Vagina (tissue), 2 donors: ENCODE measurements at regions not wholly inside any gene's neighbourhood (a gene's known extent, or its start where the extent isn't known, plus 50 kb on each side); places are given as distances from the start of the nearest gene placed in this dataset.

Experiments
- DNase-seq, 2 donors: peaks; one replicate each; pipeline ENCODE4 v3.0.0-alpha.2; 2017; ENCODE audit errors: extremely low spot score in 2 of 2
- H3K27ac ChIP-seq: fragments of 200-600 bp; sonication (generic); one replicate; pipeline ENCODE4 v1.5.1; 2019
- H3K27me3 ChIP-seq: fragments of 200-600 bp; sonication (generic); one replicate; pipeline ENCODE4 v1.5.1; 2019
- H3K36me3 ChIP-seq, 2 donors: fragments of 200-600 bp; sonication (generic); one replicate each; pipeline ENCODE4 v1.5.1; 2017 to 2019
- H3K4me1 ChIP-seq: fragments of 200-600 bp; sonication (generic); one replicate; pipeline ENCODE4 v1.5.1; 2019
- H3K4me3 ChIP-seq, 2 donors: fragments of 200-600 bp; sonication (generic); 1 replicate in 1 of 2; 2 replicates in 1 of 2; pipeline ENCODE4 v1.5.1; 2016 to 2019
- H3K9me3 ChIP-seq: fragments of 200-600 bp; sonication (generic); one replicate; pipeline ENCODE4 v1.5.1; 2019
- POLR2A ChIP-seq, 2 donors: fragments of 450-650 bp; IDR thresholded peaks; one replicate each; pipeline ENCODE4 v1.6.1; 2017; ENCODE audit warnings: antibody characterized with exemption in 2 of 2, mild to moderate bottlenecking in 2 of 2, moderate library complexity in 2 of 2
- POLR2AphosphoS5 ChIP-seq, 2 donors: sonication (generic); formaldehyde crosslinking; IDR thresholded peaks; one replicate each; pipeline ENCODE4 v1.9.0; 2017; ENCODE audit warnings: antibody characterized with exemption in 2 of 2, mild to moderate bottlenecking in 2 of 2, low read depth in 1 of 2; ENCODE audit not compliant: insufficient read depth in 1 of 2
- intact Hi-C: fragments of 100-400 bp; cut with DNase I; formaldehyde crosslinking; loops from one replicate; pipeline ENCODE4 v1.15.1; 2023
- TF ChIP-seq, protein P1 (sequence below), 3 experiments: fragments of 450-650 bp in 2 of 3; fragments of 200-600 bp in 1 of 3; sonication (generic) in 1 of 3; IDR thresholded peaks; one replicate each; pipeline ENCODE4 v1.5.1; 2017 to 2019; ENCODE audit warnings: antibody characterized with exemption in 3 of 3, mild to moderate bottlenecking in 2 of 3, moderate library complexity in 2 of 3

DNA sequence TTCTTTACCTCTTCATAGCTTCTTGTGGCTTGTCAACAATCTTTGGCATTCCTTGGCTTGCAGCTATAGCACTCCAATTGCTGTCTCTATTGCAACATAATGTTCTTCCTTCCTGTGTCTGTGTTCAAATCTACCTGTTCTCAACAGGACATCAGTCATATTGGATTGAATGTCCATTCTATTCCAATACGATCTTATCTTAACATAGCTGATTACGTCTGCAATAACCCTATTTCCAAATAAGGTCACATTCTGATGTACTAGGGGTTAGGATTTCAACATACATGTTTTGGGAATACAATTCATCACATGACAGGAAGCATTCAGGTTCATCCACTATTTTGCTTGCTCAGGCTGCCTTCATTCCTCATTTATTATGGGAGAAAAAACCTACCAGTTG, 684.4 kb upstream of the CITED2 start:
- DNase-seq: no peak
- intact Hi-C loops: no loop called here
- Histone ChIP-seq H3K4me1 (peaks cover 17% of the 10 kb centered on the region), H3K9me3 (no peaks in the 10 kb centered on the region), H3K27ac (no peak overlapping the region), H3K27me3 (no peaks in the 10 kb centered on the region), H3K4me3 (no peak overlapping the region), H3K36me3 (no peaks in the 10 kb centered on the region)
- TF ChIP-seq, protein P1, sequence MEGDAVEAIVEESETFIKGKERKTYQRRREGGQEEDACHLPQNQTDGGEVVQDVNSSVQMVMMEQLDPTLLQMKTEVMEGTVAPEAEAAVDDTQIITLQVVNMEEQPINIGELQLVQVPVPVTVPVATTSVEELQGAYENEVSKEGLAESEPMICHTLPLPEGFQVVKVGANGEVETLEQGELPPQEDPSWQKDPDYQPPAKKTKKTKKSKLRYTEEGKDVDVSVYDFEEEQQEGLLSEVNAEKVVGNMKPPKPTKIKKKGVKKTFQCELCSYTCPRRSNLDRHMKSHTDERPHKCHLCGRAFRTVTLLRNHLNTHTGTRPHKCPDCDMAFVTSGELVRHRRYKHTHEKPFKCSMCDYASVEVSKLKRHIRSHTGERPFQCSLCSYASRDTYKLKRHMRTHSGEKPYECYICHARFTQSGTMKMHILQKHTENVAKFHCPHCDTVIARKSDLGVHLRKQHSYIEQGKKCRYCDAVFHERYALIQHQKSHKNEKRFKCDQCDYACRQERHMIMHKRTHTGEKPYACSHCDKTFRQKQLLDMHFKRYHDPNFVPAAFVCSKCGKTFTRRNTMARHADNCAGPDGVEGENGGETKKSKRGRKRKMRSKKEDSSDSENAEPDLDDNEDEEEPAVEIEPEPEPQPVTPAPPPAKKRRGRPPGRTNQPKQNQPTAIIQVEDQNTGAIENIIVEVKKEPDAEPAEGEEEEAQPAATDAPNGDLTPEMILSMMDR (IDR thresholded peaks at IDR 0.05): no peak
- TF ChIP-seq POLR2A (IDR thresholded peaks at IDR 0.05) (no peak), POLR2AphosphoS5 (IDR thresholded peaks at IDR 0.05; ENCODE audit: insufficient read depth in 1 of 2, low read depth in 1 of 2) (no peak)

DNA sequence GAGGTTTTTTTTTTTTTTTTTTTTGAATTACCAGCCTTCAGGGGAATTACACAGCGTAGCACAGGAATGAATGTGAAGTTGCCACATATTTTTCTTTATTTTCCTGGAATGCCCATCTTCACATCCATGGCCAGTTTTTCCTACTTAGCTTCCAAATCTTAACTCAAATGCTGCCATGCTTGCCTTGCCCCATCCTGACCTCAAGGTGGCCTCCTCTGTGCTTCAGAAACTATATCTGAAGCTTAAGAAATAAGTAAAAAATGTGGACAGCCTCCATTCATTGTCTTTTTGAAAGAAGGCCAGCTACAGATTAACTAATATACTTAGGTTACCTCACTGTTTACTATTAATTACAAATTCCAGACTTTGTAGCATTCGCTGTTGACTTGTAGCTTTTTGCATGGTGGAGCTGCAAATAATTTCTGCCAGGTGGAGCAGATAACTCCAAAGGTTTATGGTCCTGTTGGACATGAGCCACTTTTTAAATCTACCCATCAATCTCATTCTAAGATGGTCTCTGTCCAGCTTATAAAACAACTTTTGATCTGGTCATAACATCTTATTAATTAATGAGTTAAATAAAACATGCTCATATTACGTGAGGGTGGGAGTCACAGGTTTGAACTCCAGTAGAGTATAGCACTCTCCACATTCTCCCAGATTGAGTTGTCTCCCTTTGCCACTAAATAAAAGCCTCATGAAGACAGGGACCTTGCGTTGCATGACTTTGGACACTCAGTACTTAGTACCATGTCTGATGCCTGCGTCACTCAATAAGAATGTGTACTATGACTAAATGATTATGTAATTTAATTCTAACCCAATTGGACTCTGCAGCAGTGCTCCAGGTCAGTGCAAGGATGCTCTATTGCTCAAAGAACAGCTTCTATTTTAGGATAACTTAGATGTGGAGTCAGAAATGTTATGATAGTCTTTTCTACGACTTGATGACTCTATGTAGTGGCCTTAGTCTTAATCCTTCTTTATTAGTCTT, 678.6 kb upstream of the CITED2 start:
- H3K27me3 ChIP-seq: no peaks in the 10 kb centered on the region
- no peaks in the 10 kb centered on the region for H3K36me3 ChIP-seq
- H3K4me3 ChIP-seq: no peak overlapping the region
- TF ChIP-seq, protein P1 (IDR thresholded peaks at IDR 0.05): no peak
- TF ChIP-seq POLR2A (IDR thresholded peaks at IDR 0.05) (no peak), POLR2AphosphoS5 (IDR thresholded peaks at IDR 0.05; ENCODE audit: insufficient read depth in 1 of 2, low read depth in 1 of 2) (no peak)
- H3K9me3 ChIP-seq: no peaks in the 10 kb centered on the region
- no peak overlapping the region for H3K27ac ChIP-seq
- no peaks in the 10 kb centered on the region for H3K4me1 ChIP-seq
- DNase-seq: no peak
- intact Hi-C loops: no loop called here

DNA sequence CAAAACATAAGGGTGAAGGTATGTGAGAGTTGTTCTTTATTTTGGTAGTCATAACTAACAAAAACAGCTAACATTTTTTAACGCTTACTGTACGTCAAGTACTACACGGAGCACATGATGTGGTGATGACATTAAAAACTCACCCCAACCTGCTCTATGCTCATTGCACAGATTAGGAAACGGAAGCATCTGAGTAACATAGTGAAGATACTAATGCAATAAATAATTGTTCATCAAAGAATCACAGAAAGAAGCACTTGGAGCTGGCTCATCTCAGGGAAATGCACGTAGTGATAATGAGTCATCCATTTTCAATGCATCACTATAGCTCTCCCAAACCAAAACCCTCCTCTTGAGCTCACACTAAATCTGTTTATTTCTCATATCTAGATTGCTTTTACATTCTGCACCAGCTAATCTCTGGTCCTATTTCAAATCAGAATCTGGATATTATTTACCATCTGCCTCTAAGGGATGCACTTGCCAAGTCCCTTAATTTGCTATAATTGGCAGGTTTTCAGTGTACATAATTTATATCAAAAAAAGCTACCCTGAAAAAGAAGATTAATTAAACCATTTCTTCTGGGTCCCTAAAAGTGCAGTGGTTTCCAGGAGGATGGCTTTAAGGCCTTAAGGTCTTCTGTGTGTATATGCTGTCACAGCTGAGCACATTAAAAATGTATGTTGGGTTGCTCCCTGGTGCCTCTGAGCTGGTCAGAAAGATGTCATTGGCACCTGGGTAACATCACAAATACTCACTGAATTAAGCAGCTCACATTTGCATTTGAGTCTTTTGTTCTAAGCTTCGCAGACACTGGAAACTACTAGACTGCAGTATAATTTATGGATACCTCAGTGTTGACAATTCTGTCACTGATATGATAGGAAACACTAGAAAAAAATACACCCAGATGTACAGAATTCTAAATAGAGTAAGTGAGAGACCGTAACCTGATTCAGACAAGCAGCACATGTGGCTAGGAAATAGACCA, 677.4 kb upstream of the CITED2 start:
- Histone ChIP-seq H3K9me3 (no peaks in the 10 kb centered on the region), H3K4me3 (no peak overlapping the region), H3K27me3 (no peaks in the 10 kb centered on the region), H3K4me1 (no peaks in the 10 kb centered on the region), H3K27ac (no peak overlapping the region), H3K36me3 (no peaks in the 10 kb centered on the region)
- TF ChIP-seq, protein P1 (IDR thresholded peaks at IDR 0.05): no peak
- TF ChIP-seq POLR2A (IDR thresholded peaks at IDR 0.05) (no peak), POLR2AphosphoS5 (IDR thresholded peaks at IDR 0.05; ENCODE audit: insufficient read depth in 1 of 2, low read depth in 1 of 2) (no peak)
- intact Hi-C loops: no loop called here
- no peak for DNase-seq

DNA sequence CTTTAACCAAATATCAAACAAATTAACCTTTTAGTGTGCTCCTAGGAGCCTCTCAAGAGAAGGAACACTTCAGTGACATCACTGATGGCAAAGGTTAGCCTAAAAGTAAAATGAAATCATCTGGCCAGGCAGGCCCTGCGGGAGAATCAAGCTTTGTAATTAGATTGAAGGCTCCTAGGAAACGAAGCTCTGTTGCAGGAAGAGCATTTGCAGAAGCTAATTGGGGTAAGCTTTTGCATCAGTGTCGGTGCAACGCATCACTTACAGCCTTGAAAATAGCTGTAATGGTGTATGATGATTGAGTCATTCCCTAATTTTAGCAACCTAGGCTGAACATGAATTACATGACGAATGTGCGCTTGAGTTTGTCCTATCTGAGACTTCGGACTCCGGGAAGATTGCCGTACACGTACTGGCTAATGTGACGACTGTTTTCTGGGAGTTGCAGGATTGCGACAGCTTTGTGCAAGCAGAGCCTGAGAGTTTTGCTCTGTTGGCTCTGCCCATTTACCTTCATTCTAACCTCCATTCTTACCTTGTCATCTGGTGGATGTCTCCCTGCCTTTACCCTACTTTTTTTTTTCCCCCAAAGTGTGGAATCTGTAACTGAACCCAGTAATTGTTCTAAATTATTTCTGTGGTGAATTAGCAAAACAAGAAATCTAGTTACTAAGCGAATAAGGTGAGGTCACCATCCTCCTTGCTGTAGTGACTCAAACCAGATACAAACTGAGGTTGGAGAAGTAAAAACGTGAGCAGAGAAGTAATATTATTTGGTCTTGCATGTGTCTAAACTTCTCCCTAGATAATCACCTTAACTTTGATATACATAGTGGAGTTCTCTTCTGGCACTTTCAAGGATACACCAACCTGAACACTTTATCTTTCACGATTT, 675.9 kb upstream of the CITED2 start:
- DNase-seq: no peak
- Histone ChIP-seq H3K4me3 (no peak overlapping the region), H3K9me3 (no peaks in the 10 kb centered on the region), H3K27ac (no peak overlapping the region), H3K4me1 (no peaks in the 10 kb centered on the region), H3K36me3 (no peaks in the 10 kb centered on the region), H3K27me3 (no peaks in the 10 kb centered on the region)
- TF ChIP-seq POLR2A (IDR thresholded peaks at IDR 0.05): no peak
- TF ChIP-seq, protein P1 (IDR thresholded peaks at IDR 0.05): no peak
- TF ChIP-seq POLR2AphosphoS5 (IDR thresholded peaks at IDR 0.05; ENCODE audit: insufficient read depth in 1 of 2, low read depth in 1 of 2): no peak
- intact Hi-C loops: no loop called here
